ENCODE measurements at regions not wholly inside any gene's neighbourhood (a gene's known extent, or its start where the extent isn't known, plus 50 kb on each side); places are given as distances from the start of the nearest gene placed in this dataset.
"Not testable (repeated sequence)": the region's sequence is repeated elsewhere in the genome, so short reads cannot be mapped to it uniquely, and the experiment has no call there.

GRCh38 chr21:8411139-8411671 is 2110.2 kb upstream of the TPTE start:
- H3K4me3 ChIP-seq (ENCODE audit: low read depth, low read length); H3K9me3 ChIP-seq (ENCODE audit: control insufficient read depth, insufficient read depth, low read depth, low read length); H3K36me3 ChIP-seq (ENCODE audit: control insufficient read depth in 2 of 2, insufficient read depth in 1 of 2, low read length in 2 of 2); H3K4me1 ChIP-seq (ENCODE audit: control insufficient read depth, insufficient read depth, low read length); H3K27ac ChIP-seq (ENCODE audit: extremely low read depth, low read depth, low read length); CTCF ChIA-PET; POLR2A ChIA-PET: not testable (repeated sequence)

GRCh38 chr21:8419925-8420560 is 2101.3 kb upstream of the TPTE start:
- H3K4me3 ChIP-seq (ENCODE audit: low read depth, low read length); H3K27ac ChIP-seq (ENCODE audit: extremely low read depth, low read depth, low read length); CTCF ChIA-PET; POLR2A ChIA-PET; H3K4me1 ChIP-seq (ENCODE audit: control insufficient read depth, insufficient read depth, low read length); H3K36me3 ChIP-seq (ENCODE audit: control insufficient read depth in 2 of 2, insufficient read depth in 1 of 2, low read length in 2 of 2); H3K9me3 ChIP-seq (ENCODE audit: control insufficient read depth, insufficient read depth, low read depth, low read length): not testable (repeated sequence)
- TF ChIP-seq INSM2 (tag by site-specific recombination; IDR thresholded peaks at IDR 0.05), result 0 out of 2 replicates have a peak, but pooled peaks have one; percentile 46
- peak; percentile 61; the same call in 1 of the 2 replicates for TF ChIP-seq HIC1 (tag by site-specific recombination; IDR thresholded peaks at IDR 0.05)
- TF ChIP-seq ZNF776 (tag by site-specific recombination; IDR thresholded peaks at IDR 0.05; ENCODE audit: borderline replicate concordance), result peak; percentile 99
- peak; percentile 30; the same call in 1 of the 2 replicates for TF ChIP-seq TSHZ1 (tag by site-specific recombination; IDR thresholded peaks at IDR 0.05; ENCODE audit: borderline replicate concordance)
- peak; percentile 96 for TF ChIP-seq ZNF596 (tag by site-specific recombination; IDR thresholded peaks at IDR 0.05)
- peak; percentile 69 for TF ChIP-seq ZNF366 (tag by site-specific recombination; conservative IDR thresholded peaks at IDR 0.05)
- TF ChIP-seq ZFHX2 (tag by site-specific recombination; conservative IDR thresholded peaks at IDR 0.05), result peak; percentile 84
- peak; percentile 94 for TF ChIP-seq ZNF645 (tag by site-specific recombination; IDR thresholded peaks at IDR 0.05)
- TF ChIP-seq ZNF837 (tag by site-specific recombination; IDR thresholded peaks at IDR 0.05), result peak; percentile 72; the same call in 1 of the 2 replicates
- peak; percentile 99 for TF ChIP-seq ZNF48 (tag by site-specific recombination; IDR thresholded peaks at IDR 0.05)
- peak; percentile 63; the same call in 1 of the 2 replicates for TF ChIP-seq ZNF433 (tag by site-specific recombination; IDR thresholded peaks at IDR 0.05; ENCODE audit: low read depth)
- TF ChIP-seq ZNF133 (tag by site-specific recombination; IDR thresholded peaks at IDR 0.05), result 0 out of 2 replicates have a peak, but pooled peaks have one; percentile 18
- peak; percentile 87 for TF ChIP-seq GLIS1 (tag by site-specific recombination; IDR thresholded peaks at IDR 0.05)
- TF ChIP-seq BCL6B (tag by site-specific recombination; IDR thresholded peaks at IDR 0.05), result peak; percentile 73; the same call in 1 of the 2 replicates
- TF ChIP-seq GLI4 (tag by site-specific recombination; IDR thresholded peaks at IDR 0.05), result peak; percentile 96
- TF ChIP-seq EGR2 (tag by site-specific recombination; IDR thresholded peaks at IDR 0.05; ENCODE audit: low read depth), result peak; percentile 93
- TF ChIP-seq ZNF140 (tag by site-specific recombination; IDR thresholded peaks at IDR 0.05), result 0 out of 2 replicates have a peak, but pooled peaks have one; percentile 14
- TF ChIP-seq ZNF791 (tag by site-specific recombination; IDR thresholded peaks at IDR 0.05), result peak; percentile 69; the same call in 1 of the 2 replicates
- peak; percentile 71; the same call in 1 of the 2 replicates for TF ChIP-seq ZNF548 (tag by site-specific recombination; IDR thresholded peaks at IDR 0.05)
- peak; percentile 5; the same call in 1 of the 2 replicates for TF ChIP-seq ZNF354C (tag by site-specific recombination; IDR thresholded peaks at IDR 0.05; ENCODE audit: borderline replicate concordance, low read depth)
- TF ChIP-seq ZNF707 (tag by site-specific recombination; IDR thresholded peaks at IDR 0.05), result peak; percentile 71; the same call in 1 of the 2 replicates
- peak; percentile 75; the same call in 1 of the 2 replicates for TF ChIP-seq WT1 (tag by site-specific recombination; IDR thresholded peaks at IDR 0.05)
- peak; percentile 100 for TF ChIP-seq ZNF521 (tag by site-specific recombination; IDR thresholded peaks at IDR 0.05)
- TF ChIP-seq ZNF311 (tag by site-specific recombination; IDR thresholded peaks at IDR 0.05; ENCODE audit: borderline replicate concordance), result peak; percentile 100
